ENCODE measurements at regions not wholly inside any gene's neighbourhood (a gene's known extent, or its start where the extent isn't known, plus 50 kb on each side); places are given as distances from the start of the nearest gene placed in this dataset.

- Histone ChIP-seq H3K4me1 (ENCODE audit: insufficient read depth, low read length, severe bottlenecking) (no peaks in the 10 kb centered on the region), H2AFZ (ENCODE audit: low read length) (no peak overlapping the region)
These were observed 311.5 kb upstream of the MPDZ start for GRCh38 chr9:13590996-13591395.

GRCh38 chr9:13589034-13589737 is 309.7 kb upstream of the MPDZ start:
- Histone ChIP-seq H3F3A (ENCODE audit: insufficient read depth, low read length) (no peaks in the 10 kb centered on the region), H3K27me3 (ENCODE audit: insufficient read depth, low read length) (no peaks in the 10 kb centered on the region), H3K9me3 (ENCODE audit: low read length) (no peaks in the 10 kb centered on the region), H3K4me3 (ENCODE audit: low read depth, low read length, poor library complexity, severe bottlenecking) (no peak overlapping the region), H3K27ac (ENCODE audit: low read depth, low read length, poor library complexity, severe bottlenecking) (no peak overlapping the region), H3K9me2 (ENCODE audit: low read depth, low read length) (no peaks in the 10 kb centered on the region), H3K79me2 (ENCODE audit: insufficient read depth, low read length) (no peaks in the 10 kb centered on the region), H3K4me1 (ENCODE audit: insufficient read depth, low read length, severe bottlenecking) (no peaks in the 10 kb centered on the region), H3K4me2 (ENCODE audit: low read length) (no peak overlapping the region), H3K36me3 (ENCODE audit: insufficient read depth, low read length) (no peaks in the 10 kb centered on the region), H3K9ac (ENCODE audit: low read length) (no peak overlapping the region), H4K20me1 (ENCODE audit: insufficient read depth, low read length) (no peaks in the 10 kb centered on the region), H2AFZ (ENCODE audit: low read length) (no peak overlapping the region)
- TF ChIP-seq EZH2 (IDR thresholded peaks at IDR 0.05; ENCODE audit: borderline replicate concordance, low read length): no peak
- TF ChIP-seq CTCF (IDR thresholded peaks at IDR 0.05; ENCODE audit: low read length): no peak

More at GRCh38 chr9:13590996-13591395, 311.5 kb upstream of the MPDZ start:
- Histone ChIP-seq H3K79me2 (ENCODE audit: insufficient read depth, low read length) (no peaks in the 10 kb centered on the region), H3K27ac (ENCODE audit: low read depth, low read length, poor library complexity, severe bottlenecking) (no peak overlapping the region), H3K9me2 (ENCODE audit: low read depth, low read length) (no peaks in the 10 kb centered on the region), H4K20me1 (ENCODE audit: insufficient read depth, low read length) (no peaks in the 10 kb centered on the region), H3K4me3 (ENCODE audit: low read depth, low read length, poor library complexity, severe bottlenecking) (no peak overlapping the region), H3K27me3 (ENCODE audit: insufficient read depth, low read length) (no peaks in the 10 kb centered on the region), H3K9me3 (ENCODE audit: low read length) (no peaks in the 10 kb centered on the region), H3F3A (ENCODE audit: insufficient read depth, low read length) (no peaks in the 10 kb centered on the region), H3K9ac (ENCODE audit: low read length) (no peak overlapping the region), H3K36me3 (ENCODE audit: insufficient read depth, low read length) (no peaks in the 10 kb centered on the region), H3K4me2 (ENCODE audit: low read length) (no peak overlapping the region)
- no peak for TF ChIP-seq EZH2 (IDR thresholded peaks at IDR 0.05; ENCODE audit: borderline replicate concordance, low read length)
- no peak for TF ChIP-seq CTCF (IDR thresholded peaks at IDR 0.05; ENCODE audit: low read length)

- no peak for TF ChIP-seq CTCF (IDR thresholded peaks at IDR 0.05; ENCODE audit: low read length)
- no peak for TF ChIP-seq EZH2 (IDR thresholded peaks at IDR 0.05; ENCODE audit: borderline replicate concordance, low read length)
- no peak overlapping the region for H3K9ac ChIP-seq (ENCODE audit: low read length)
- no peak overlapping the region for H3K27ac ChIP-seq (ENCODE audit: low read depth, low read length, poor library complexity, severe bottlenecking)
- H3K9me3 ChIP-seq (ENCODE audit: low read length): no peaks in the 10 kb centered on the region
- H4K20me1 ChIP-seq (ENCODE audit: insufficient read depth, low read length): no peaks in the 10 kb centered on the region
- no peaks in the 10 kb centered on the region for H3K36me3 ChIP-seq (ENCODE audit: insufficient read depth, low read length)
- H3K9me2 ChIP-seq (ENCODE audit: low read depth, low read length): no peaks in the 10 kb centered on the region
- H3K4me2 ChIP-seq (ENCODE audit: low read length): no peak overlapping the region
- no peak overlapping the region for H2AFZ ChIP-seq (ENCODE audit: low read length)
- H3K4me1 ChIP-seq (ENCODE audit: insufficient read depth, low read length, severe bottlenecking): no peaks in the 10 kb centered on the region
- H3K79me2 ChIP-seq (ENCODE audit: insufficient read depth, low read length): no peaks in the 10 kb centered on the region
- H3F3A ChIP-seq (ENCODE audit: insufficient read depth, low read length): no peaks in the 10 kb centered on the region
- no peaks in the 10 kb centered on the region for H3K27me3 ChIP-seq (ENCODE audit: insufficient read depth, low read length)
- no peak overlapping the region for H3K4me3 ChIP-seq (ENCODE audit: low read depth, low read length, poor library complexity, severe bottlenecking)
These were observed 308.9 kb upstream of the MPDZ start for GRCh38 chr9:13588151-13589033.
